H9 (cell line): ENCODE measurements at regions not wholly inside any gene's neighbourhood (a gene's known extent, or its start where the extent isn't known, plus 50 kb on each side); places are given as distances from the start of the nearest gene placed in this dataset.

Experiments used
- DNase-seq: peaks from one replicate; pipeline ENCODE4 v3.0.0-alpha.2; 2017
- H2AFZ ChIP-seq: one replicate; pipeline ENCODE4 v1.6.1; 2013; ENCODE audit warnings: mild to moderate bottlenecking, low read length, control low read depth, moderate library complexity
- H2AK5ac ChIP-seq: 2 replicates; pipeline ENCODE4 v1.6.1; 2013; ENCODE audit warnings: low read length, control low read depth, mixed read lengths; ENCODE audit not compliant: insufficient read length
- H2BK120ac ChIP-seq: one replicate; pipeline ENCODE4 v1.6.1; 2013; ENCODE audit warnings: low read depth, mild to moderate bottlenecking, low read length, control low read depth, inconsistent platforms; ENCODE audit not compliant: poor library complexity, severe bottlenecking
- H2BK12ac ChIP-seq: 2 replicates; pipeline ENCODE4 v1.6.1; 2013; ENCODE audit warnings: low read length, control low read depth, mixed read lengths, low read depth; ENCODE audit not compliant: insufficient read length
- H2BK15ac ChIP-seq: 2 replicates; pipeline ENCODE4 v1.6.1; 2013; ENCODE audit warnings: low read depth, low read length, control low read depth
- H2BK20ac ChIP-seq: one replicate; pipeline ENCODE4 v1.6.1; 2013; ENCODE audit warnings: low read depth, mild to moderate bottlenecking, low read length, control low read depth, inconsistent platforms; ENCODE audit not compliant: poor library complexity, severe bottlenecking
- H2BK5ac ChIP-seq: 2 replicates; pipeline ENCODE4 v1.6.1; 2013; ENCODE audit warnings: low read length, control low read depth, mixed read lengths; ENCODE audit not compliant: insufficient read length
- H3K14ac ChIP-seq: 2 replicates; pipeline ENCODE4 v1.6.1; 2013; ENCODE audit warnings: low read length, control low read depth; ENCODE audit not compliant: insufficient read depth
- H3K18ac ChIP-seq: 2 replicates; pipeline ENCODE4 v1.6.1; 2013; ENCODE audit warnings: low read depth, mild to moderate bottlenecking, mixed read lengths, low read length, control low read depth; ENCODE audit not compliant: insufficient read length
- H3K23ac ChIP-seq: 2 replicates; pipeline ENCODE4 v1.6.1; 2013; ENCODE audit warnings: low read length, control low read depth, mixed read lengths, low read depth; ENCODE audit not compliant: insufficient read length
- H3K23me2 ChIP-seq: 2 replicates; pipeline ENCODE4 v1.6.1; 2013; ENCODE audit warnings: low read depth, mild to moderate bottlenecking, mixed read lengths, low read length, control low read depth; ENCODE audit not compliant: insufficient read length, poor library complexity, severe bottlenecking
- H3K27ac ChIP-seq: 2 replicates; pipeline ENCODE4 v1.5.1; 2013; ENCODE audit warnings: low read length, control low read depth, mixed read lengths, low read depth; ENCODE audit not compliant: insufficient read length
- H3K27me3 ChIP-seq: 2 replicates; pipeline ENCODE4 v1.6.1; 2013; ENCODE audit warnings: low read length, control low read depth, inconsistent platforms; ENCODE audit not compliant: insufficient read depth
- H3K4ac ChIP-seq: 2 replicates; pipeline ENCODE4 v1.6.1; 2013; ENCODE audit warnings: low read depth, mild to moderate bottlenecking, control low read depth, inconsistent platforms, low read length, moderate library complexity
- H3K4me1 ChIP-seq: 2 replicates; pipeline ENCODE4 v1.6.1; 2013; ENCODE audit warnings: low read length, control low read depth, inconsistent platforms; ENCODE audit not compliant: insufficient read depth
- H3K4me2 ChIP-seq: 2 replicates; pipeline ENCODE4 v1.6.1; 2013; ENCODE audit warnings: low read length, control low read depth, mixed read lengths; ENCODE audit not compliant: insufficient read length, insufficient read depth
- H3K56ac ChIP-seq: 2 replicates; pipeline ENCODE4 v1.6.1; 2013; ENCODE audit warnings: low read depth, mild to moderate bottlenecking, mixed read lengths, low read length, control low read depth; ENCODE audit not compliant: insufficient read length
- H3K79me1 ChIP-seq: 2 replicates; pipeline ENCODE4 v1.6.1; 2013; ENCODE audit warnings: low read depth, mild to moderate bottlenecking, moderate library complexity, low read length, control low read depth, inconsistent platforms; ENCODE audit not compliant: insufficient read depth, poor library complexity, severe bottlenecking
- H3K79me2 ChIP-seq: 2 replicates; pipeline ENCODE4 v1.6.1; 2013; ENCODE audit warnings: low read length, control low read depth, inconsistent platforms; ENCODE audit not compliant: insufficient read depth
- H3K9ac ChIP-seq: 2 replicates; pipeline ENCODE4 v1.6.1; 2013; ENCODE audit warnings: low read length, control low read depth, mixed read lengths; ENCODE audit not compliant: insufficient read length; ENCODE audit errors: extremely low read depth
- H3K9me3 ChIP-seq: one replicate; pipeline ENCODE4 v1.6.1; 2013; ENCODE audit warnings: low read depth, low read length, inconsistent platforms; ENCODE audit not compliant: control insufficient read depth
- H3T11ph ChIP-seq: one replicate; pipeline ENCODE4 v1.6.1; 2013; ENCODE audit warnings: mild to moderate bottlenecking, low read length, control low read depth, inconsistent platforms
- H4K20me1 ChIP-seq: one replicate; pipeline ENCODE4 v1.6.1; 2013; ENCODE audit not compliant: control insufficient read depth, insufficient read length, insufficient read depth
- H4K5ac ChIP-seq: 2 replicates; pipeline ENCODE4 v1.6.1; 2013; ENCODE audit warnings: low read depth, mild to moderate bottlenecking, mixed read lengths, low read length, control low read depth; ENCODE audit not compliant: insufficient read length
- H4K8ac ChIP-seq: replicated peaks from 2 replicates; pipeline ENCODE4 v1.6.1; 2013; ENCODE audit warnings: low read length, control low read depth, mixed read lengths, low read depth; ENCODE audit not compliant: insufficient read length
- H4K91ac ChIP-seq: 2 replicates; pipeline ENCODE4 v1.6.1; 2013; ENCODE audit warnings: low read depth, mild to moderate bottlenecking, moderate library complexity, mixed read lengths, low read length, control low read depth; ENCODE audit not compliant: insufficient read length
- H3K27ac Mint-ChIP-seq, 3 experiments: 2 replicates in 2 of 3; 3 replicates in 1 of 3; pipeline ENCODE4 v1.8.0; 2020 to 2021; ENCODE audit warnings: mixed read lengths in 3 of 3, mild to moderate bottlenecking in 1 of 3, moderate library complexity in 1 of 3
- H3K27me3 Mint-ChIP-seq: 2 replicates; pipeline ENCODE4 v1.8.0; 2021; ENCODE audit warnings: low read depth, mild to moderate bottlenecking, moderate library complexity, mixed read lengths
- H3K36me3 Mint-ChIP-seq, 3 experiments: 2 replicates in 2 of 3; 3 replicates in 1 of 3; pipeline ENCODE4 v1.8.0; 2020 to 2021; ENCODE audit warnings: low read depth in 3 of 3, mixed read lengths in 3 of 3; ENCODE audit not compliant: insufficient read depth in 1 of 3
- H3K4me1 Mint-ChIP-seq, 2 experiments: 2 replicates each; pipeline ENCODE4 v1.8.0; 2020; ENCODE audit warnings: mixed read lengths in 2 of 2
- H3K4me3 Mint-ChIP-seq, 2 experiments: 2 replicates in 1 of 2; 3 replicates in 1 of 2; pipeline ENCODE4 v1.8.0; 2020 to 2021; ENCODE audit warnings: mild to moderate bottlenecking in 2 of 2, mixed read lengths in 2 of 2, moderate library complexity in 1 of 2
- H3K9me3 Mint-ChIP-seq, 2 experiments: 2 replicates in 1 of 2; 3 replicates in 1 of 2; pipeline ENCODE4 v1.8.0; 2020; ENCODE audit warnings: mild to moderate bottlenecking in 2 of 2, mixed read lengths in 2 of 2, moderate library complexity in 1 of 2
- WGBS: extraction: QIAGEN DNeasy Blood & Tissue Kit; methylation state at CpG from one replicate; pipeline ENCODE4 v1.1.7; 2013; ENCODE audit warnings: missing lambda C conversion rate, low lambda C conversion rate, mixed read lengths; ENCODE audit not compliant: insufficient read length; ENCODE audit errors: extremely low coverage; 5-methylcytosine and 5-hydroxymethylcytosine counted together
- TF ChIP-seq, protein P1 (sequence below): fragments of 200-600 bp; sonication (generic); conservative IDR thresholded peaks from 3 replicates; pipeline ENCODE4 v1.8.0; 2021; ENCODE audit warnings: antibody characterized with exemption, mild to moderate bottlenecking

GRCh38 chr7:66504131-66504530, 124.5 kb upstream of the KCTD7 start:
- Histone ChIP-seq H2BK12ac (no peak overlapping the region), H2BK15ac (no peak overlapping the region), H3K4me2 (no peak overlapping the region), H2AK5ac (no peak overlapping the region), H2BK20ac (no peak overlapping the region), H4K20me1 (no peaks in the 10 kb centered on the region), H3T11ph (no peak overlapping the region), H2AFZ (no peak overlapping the region), H4K8ac (no peak overlapping the region), H4K5ac (no peak overlapping the region), H3K27me3 (no peaks in the 10 kb centered on the region), H3K14ac (no peak overlapping the region), H2BK5ac (no peak overlapping the region), H3K23me2 (no peaks in the 10 kb centered on the region), H3K79me1 (no peaks in the 10 kb centered on the region), H3K9me3 (no peaks in the 10 kb centered on the region), H3K4ac (no peak overlapping the region), H3K18ac (no peak overlapping the region), H3K4me1 (no peaks in the 10 kb centered on the region), H3K27ac (no peak overlapping the region), H3K23ac (no peak overlapping the region), H3K56ac (no peak overlapping the region), H4K91ac (no peak overlapping the region), H2BK120ac (no peak overlapping the region), H3K9ac (peak overlapping the region; percentile 14), H3K79me2 (no peaks in the 10 kb centered on the region)
- no peak overlapping the region for H3K27ac Mint-ChIP-seq
- TF ChIP-seq, protein P1, sequence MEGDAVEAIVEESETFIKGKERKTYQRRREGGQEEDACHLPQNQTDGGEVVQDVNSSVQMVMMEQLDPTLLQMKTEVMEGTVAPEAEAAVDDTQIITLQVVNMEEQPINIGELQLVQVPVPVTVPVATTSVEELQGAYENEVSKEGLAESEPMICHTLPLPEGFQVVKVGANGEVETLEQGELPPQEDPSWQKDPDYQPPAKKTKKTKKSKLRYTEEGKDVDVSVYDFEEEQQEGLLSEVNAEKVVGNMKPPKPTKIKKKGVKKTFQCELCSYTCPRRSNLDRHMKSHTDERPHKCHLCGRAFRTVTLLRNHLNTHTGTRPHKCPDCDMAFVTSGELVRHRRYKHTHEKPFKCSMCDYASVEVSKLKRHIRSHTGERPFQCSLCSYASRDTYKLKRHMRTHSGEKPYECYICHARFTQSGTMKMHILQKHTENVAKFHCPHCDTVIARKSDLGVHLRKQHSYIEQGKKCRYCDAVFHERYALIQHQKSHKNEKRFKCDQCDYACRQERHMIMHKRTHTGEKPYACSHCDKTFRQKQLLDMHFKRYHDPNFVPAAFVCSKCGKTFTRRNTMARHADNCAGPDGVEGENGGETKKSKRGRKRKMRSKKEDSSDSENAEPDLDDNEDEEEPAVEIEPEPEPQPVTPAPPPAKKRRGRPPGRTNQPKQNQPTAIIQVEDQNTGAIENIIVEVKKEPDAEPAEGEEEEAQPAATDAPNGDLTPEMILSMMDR, result no peak
- no peak for DNase-seq
- peaks cover 5% of the 10 kb centered on the region; the same call in 1 of the 2 replicates for H3K27me3 Mint-ChIP-seq
- WGBS, result no CpG with 5 or more reads among the region's 10 CpGs
- H3K4me1 Mint-ChIP-seq, result 0 out of 4 replicates have a peak, but pooled peaks cover 0 to 2% of the 10 kb centered on the region in 2 experiments
- H3K9me3 Mint-ChIP-seq, result no peaks in the 10 kb centered on the region
- no peak overlapping the region for H3K4me3 Mint-ChIP-seq
- no peaks in the 10 kb centered on the region for H3K36me3 Mint-ChIP-seq
